K562 (cell line): ENCODE measurements at regions not wholly inside any gene's neighbourhood (a gene's known extent, or its start where the extent isn't known, plus 50 kb on each side); places are given as distances from the start of the nearest gene placed in this dataset.

ENCODE experiments used
- MGA ChIP-seq: fragments of 450-650 bp; IDR thresholded peaks from 2 replicates; pipeline ENCODE4 v1.6.1; 2016; ENCODE audit warnings: mild to moderate bottlenecking, moderate library complexity

- TF ChIP-seq MGA, result peak; percentile 46; the same call in 1 of the 2 replicates
Measured at GRCh38 chrX:37077646-37078433, 69.7 kb downstream of the FAM47C start (continued).
